ENCODE measurements at regions not wholly inside any gene's neighbourhood (a gene's known extent, or its start where the extent isn't known, plus 50 kb on each side); places are given as distances from the start of the nearest gene placed in this dataset.

DNA sequence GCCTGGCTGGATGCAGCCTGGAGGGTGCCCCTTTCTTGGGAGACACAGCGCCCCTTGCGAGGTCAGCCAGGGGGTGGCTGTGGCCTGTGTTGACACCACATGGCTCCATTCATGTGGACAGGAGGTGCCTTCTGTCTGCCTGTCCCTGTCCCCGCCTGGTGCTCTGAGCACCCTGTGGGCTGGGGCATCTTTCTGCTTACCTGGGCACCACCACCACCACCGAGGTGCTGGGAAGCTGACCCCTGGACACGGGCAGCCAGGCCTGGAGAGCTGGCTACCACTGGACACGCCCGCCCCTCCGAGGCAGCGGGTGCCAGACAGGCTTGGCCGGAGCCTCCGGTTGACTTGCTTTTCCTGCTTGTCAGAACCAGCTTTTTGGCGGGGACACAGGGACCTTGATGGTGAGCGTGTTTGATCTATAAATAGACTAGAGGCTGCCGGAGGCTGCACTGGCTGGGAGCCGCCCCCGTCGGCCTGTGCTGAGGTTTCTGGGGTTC, 121.3 kb upstream of the GSE1 start:
- Histone ChIP-seq H3K4me1 (peaks cover 17 to 23% of the 10 kb centered on the region in 2 donors), H3K36me3 (no peaks in the 10 kb centered on the region), H3K4me3 (replicated peaks in 1 of 3) (no peak overlapping the region), H3K9me3 (no peaks in the 10 kb centered on the region), H3K27me3 (no peaks in the 10 kb centered on the region), H3K27ac (peak overlapping the region; percentile 75 to 91 (median 83))
- WGBS, 2 donors, result 2 to 9% methylated on average over 4 to 11 of the region's 17 CpGs
- TF ChIP-seq POLR2A (IDR thresholded peaks at IDR 0.05) (no peak), CTCF (IDR thresholded peaks at IDR 0.05) (peak in 1 of 6 experiments; percentile 13)
- DNase-seq, result peak; percentile 97
- intact Hi-C loops (cut with DNase I), result loop anchor here (10.0 kb wide), 1 partner anchor 67 kb away; no protein-coding TSS in a partner anchor

GRCh38 chr16:85492295-85492864, 120.7 kb upstream of the GSE1 start:
- no peak for TF ChIP-seq POLR2A (IDR thresholded peaks at IDR 0.05)
- no peak for TF ChIP-seq CTCF (IDR thresholded peaks at IDR 0.05)
- Histone ChIP-seq H3K9me3 (no peaks in the 10 kb centered on the region), H3K4me3 (replicated peaks in 1 of 3) (no peak overlapping the region), H3K27me3 (no peaks in the 10 kb centered on the region), H3K4me1 (peaks cover 17 to 23% of the 10 kb centered on the region in 2 donors), H3K36me3 (no peaks in the 10 kb centered on the region), H3K27ac (peak overlapping the region; percentile 58 to 91 (median 75))
- intact Hi-C loops (cut with DNase I), result loop anchor here (10.0 kb wide), 1 partner anchor 68 kb away; no protein-coding TSS in a partner anchor
- 50 to 51% methylated on average over 12 of the region's 12 CpGs for WGBS, 2 donors
- DNase-seq, result peak; percentile 22 to 33

DNA sequence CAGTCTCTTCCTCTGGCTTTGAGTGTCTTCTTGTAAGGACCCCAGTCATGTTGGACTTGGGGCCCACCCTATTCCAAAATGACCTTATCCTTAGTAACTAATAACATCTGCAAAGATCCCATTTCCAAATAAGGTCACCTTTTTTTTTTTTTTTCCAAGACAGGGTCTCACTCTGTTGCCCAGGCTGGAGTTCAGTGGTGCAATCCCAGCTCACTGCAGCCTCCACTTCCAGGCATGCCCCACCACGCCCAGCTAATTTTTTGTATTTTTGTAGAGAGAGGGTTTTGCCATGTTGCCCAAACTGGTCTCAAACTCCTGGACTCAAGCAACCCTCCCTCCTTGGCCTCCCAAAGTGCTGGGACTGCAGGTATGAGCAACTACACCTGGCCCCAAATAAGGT, 118.8 kb upstream of the GSE1 start:
- TF ChIP-seq POLR2A (IDR thresholded peaks at IDR 0.05) (no peak), CTCF (IDR thresholded peaks at IDR 0.05) (no peak)
- Histone ChIP-seq H3K36me3 (no peaks in the 10 kb centered on the region), H3K9me3 (no peaks in the 10 kb centered on the region), H3K4me1 (peaks cover 17 to 23% of the 10 kb centered on the region in 2 donors), H3K27ac (no peak overlapping the region), H3K4me3 (replicated peaks in 1 of 3) (no peak overlapping the region), H3K27me3 (no peaks in the 10 kb centered on the region)
- intact Hi-C loops (cut with DNase I), result loop anchor here (10.0 kb wide), 1 partner anchor 70 kb away; no protein-coding TSS in a partner anchor
- no peak for DNase-seq
- WGBS, 2 donors, result 91 to 100% methylated on average over 1 of the region's 1 CpG

GRCh38 chr16:85495259-85495658, 117.9 kb upstream of the GSE1 start:
- 96 to 98% methylated on average over 11 of the region's 11 CpGs for WGBS, 2 donors
- no peak for TF ChIP-seq POLR2A (IDR thresholded peaks at IDR 0.05)
- TF ChIP-seq CTCF (IDR thresholded peaks at IDR 0.05), result no peak
- H3K36me3 ChIP-seq, result no peaks in the 10 kb centered on the region
- no peak overlapping the region for H3K27ac ChIP-seq
- H3K27me3 ChIP-seq, result no peaks in the 10 kb centered on the region
- peaks cover 17 to 23% of the 10 kb centered on the region in 2 donors for H3K4me1 ChIP-seq
- H3K9me3 ChIP-seq, result no peaks in the 10 kb centered on the region
- intact Hi-C loops (cut with DNase I), result loop anchor here (10.0 kb wide), 1 partner anchor 70 kb away; no protein-coding TSS in a partner anchor
- no peak for DNase-seq
- H3K4me3 ChIP-seq (replicated peaks in 1 of 3), result no peak overlapping the region

- H3K36me3 ChIP-seq, result no peaks in the 10 kb centered on the region
- intact Hi-C loops (cut with DNase I), result loop anchor here (10.0 kb wide), 1 partner anchor 71 kb away; no protein-coding TSS in a partner anchor
- 92% methylated on average over 30 to 40 of the region's 40 CpGs for WGBS, 2 donors
Measured at GRCh38 chr16:85495823-85496538, 117.1 kb upstream of the GSE1 start.

More at GRCh38 chr16:85495823-85496538, 117.1 kb upstream of the GSE1 start:
- Histone ChIP-seq H3K9me3 (no peaks in the 10 kb centered on the region), H3K4me3 (replicated peaks in 1 of 3) (no peak overlapping the region), H3K27ac (no peak overlapping the region), H3K27me3 (no peaks in the 10 kb centered on the region), H3K4me1 (peaks cover 17 to 21% of the 10 kb centered on the region in 2 donors)
- no peak for TF ChIP-seq CTCF (IDR thresholded peaks at IDR 0.05)
- no peak for TF ChIP-seq POLR2A (IDR thresholded peaks at IDR 0.05)
- no peak for DNase-seq

Data from thyroid gland (tissue), 4 donors.